GM12891 (cell line): ENCODE measurements at regions not wholly inside any gene's neighbourhood (a gene's known extent, or its start where the extent isn't known, plus 50 kb on each side); places are given as distances from the start of the nearest gene placed in this dataset.

Experiments used
- DNase-seq: peaks from one replicate; pipeline ENCODE4 v3.0.0; 2011; ENCODE audit warnings: low spot score; ENCODE audit not compliant: insufficient read length
- FAIRE-seq: peaks from 2 replicates; lab custom pipeline; 2011; peaks lifted over from hg19 to GRCh38; lab: Jason Lieb, UNC
- PAX5 ChIP-seq: IDR thresholded peaks from 2 replicates; pipeline ENCODE4 v1.6.1; 2011; ENCODE audit warnings: low read length, moderate library complexity, mild to moderate bottlenecking; ENCODE audit not compliant: insufficient read depth, severe bottlenecking
- POLR2A ChIP-seq: IDR thresholded peaks from 2 replicates; pipeline ENCODE4 v1.6.1; 2011; ENCODE audit warnings: low read depth, low read length, control low read depth
- POLR2AphosphoS5 ChIP-seq: IDR thresholded peaks from 2 replicates; pipeline ENCODE4 v1.6.1; 2011; ENCODE audit warnings: low read depth, low read length, control low read depth
- POU2F2 ChIP-seq: IDR thresholded peaks from 2 replicates; pipeline ENCODE4 v1.6.1; 2011; ENCODE audit warnings: low read depth, mild to moderate bottlenecking, control low read depth, low read length, moderate library complexity
- SPI1 ChIP-seq: IDR thresholded peaks from 2 replicates; pipeline ENCODE4 v1.6.1; 2011; ENCODE audit warnings: low read depth, low read length, control low read depth
- TAF1 ChIP-seq: IDR thresholded peaks from 2 replicates; pipeline ENCODE4 v1.6.1; 2011; ENCODE audit warnings: low read depth, low read length, control low read depth

DNA sequence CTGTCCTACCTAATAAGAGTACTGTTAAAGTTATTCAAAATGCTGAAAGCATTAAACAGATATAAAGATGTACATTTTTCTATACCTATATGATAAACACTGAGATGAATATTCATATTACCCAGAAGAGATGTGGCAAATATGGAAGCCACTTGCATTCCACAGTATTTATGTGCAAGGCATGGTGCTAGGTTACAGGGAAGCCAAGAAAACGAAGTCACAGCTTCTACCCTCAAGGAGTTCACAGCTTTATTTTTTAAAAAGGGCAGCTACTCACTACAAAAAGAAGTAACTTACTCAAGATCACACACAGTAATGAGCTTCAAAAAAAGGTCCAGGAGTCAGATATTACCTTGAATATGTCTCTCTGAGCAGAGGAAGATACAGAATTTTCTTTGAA is 484.6 kb downstream of the ZNF608 start:
- no peak for FAIRE-seq

DNA sequence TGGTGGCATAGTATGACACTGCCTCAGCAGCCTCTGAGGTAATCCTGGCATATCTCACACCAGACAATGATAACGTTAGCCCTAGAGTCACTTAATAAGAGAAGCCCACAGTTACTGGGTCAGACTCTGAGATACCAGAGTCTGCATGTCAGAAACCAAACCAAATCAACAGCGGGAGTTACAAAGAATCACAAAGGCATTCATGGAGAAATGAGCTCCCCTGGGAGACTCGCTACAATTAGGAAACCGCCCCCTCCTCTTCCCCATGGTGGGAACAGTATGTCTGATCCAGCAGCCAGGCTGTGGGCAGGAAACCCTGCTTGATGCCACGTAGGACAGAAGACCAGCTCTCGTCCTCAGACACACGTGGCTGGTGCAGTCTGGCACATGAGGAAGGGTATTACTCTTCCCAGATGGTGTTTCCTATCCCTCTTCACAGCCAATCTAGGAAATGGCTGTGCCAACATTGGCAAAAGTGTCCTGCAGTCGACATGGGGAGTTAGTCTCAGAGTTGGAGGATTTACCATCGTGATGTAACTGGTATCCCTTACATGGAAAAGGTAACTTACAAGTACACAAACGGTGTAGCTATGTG is 485.4 kb downstream of the ZNF608 start:
- FAIRE-seq = no peak
- TF ChIP-seq SPI1 (no peak), POLR2A (no peak), POLR2AphosphoS5 (no peak), POU2F2 (no peak), TAF1 (no peak), PAX5 (no peak)
- DNase-seq = no peak

More for the DNA sequence above, 484.6 kb downstream of the ZNF608 start:
- TF ChIP-seq SPI1 (no peak), TAF1 (no peak), POLR2A (no peak), POU2F2 (no peak), PAX5 (no peak), POLR2AphosphoS5 (no peak)
- no peak for DNase-seq

DNA sequence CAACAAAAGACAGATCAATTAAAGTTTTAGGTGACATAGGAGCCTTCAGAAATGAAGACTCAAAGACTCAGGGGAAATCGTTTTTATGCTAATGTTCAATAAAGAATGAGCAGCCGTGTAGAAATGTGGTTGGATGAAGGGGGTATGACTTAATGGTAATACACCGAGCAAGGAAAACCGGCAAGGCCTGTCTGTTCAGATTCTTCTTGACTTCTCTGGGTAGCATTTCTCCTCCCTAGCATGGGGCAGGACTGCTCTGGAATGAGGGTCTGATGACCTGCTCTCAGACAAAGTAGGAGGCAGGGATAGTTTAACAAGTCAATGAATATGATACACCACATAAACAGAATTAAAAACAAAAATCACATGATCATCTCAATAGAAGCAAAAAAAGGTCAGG is 487.4 kb downstream of the ZNF608 start:
- FAIRE-seq (no peak), DNase-seq (no peak)
- TF ChIP-seq POLR2AphosphoS5 = no peak
- TF ChIP-seq SPI1 = no peak
- TF ChIP-seq PAX5 = no peak
- no peak for TF ChIP-seq TAF1
- no peak for TF ChIP-seq POLR2A
- no peak for TF ChIP-seq POU2F2

DNA sequence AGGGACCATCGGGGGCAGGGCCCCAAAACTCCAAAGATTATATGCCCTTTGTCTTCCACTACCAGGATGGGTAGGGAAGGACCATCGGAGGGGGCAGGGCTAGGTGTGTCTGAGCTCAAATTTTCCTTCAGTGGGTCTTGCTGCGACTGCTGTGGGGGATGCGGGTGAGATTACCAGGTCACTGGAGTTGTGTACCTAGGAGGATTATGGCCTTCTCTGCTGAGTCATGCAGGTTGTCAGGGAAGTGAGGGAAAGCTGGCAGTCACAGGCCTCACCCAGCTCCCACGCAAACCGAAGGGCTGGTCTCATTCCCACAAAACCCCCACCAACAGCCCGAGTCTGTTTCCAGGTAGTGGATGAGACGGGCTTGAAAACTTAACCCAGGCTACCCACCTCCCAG is 489.4 kb downstream of the ZNF608 start:
- DNase-seq = no peak
- TF ChIP-seq POLR2AphosphoS5 = no peak
- TF ChIP-seq PAX5 = no peak
- no peak for FAIRE-seq

DNA sequence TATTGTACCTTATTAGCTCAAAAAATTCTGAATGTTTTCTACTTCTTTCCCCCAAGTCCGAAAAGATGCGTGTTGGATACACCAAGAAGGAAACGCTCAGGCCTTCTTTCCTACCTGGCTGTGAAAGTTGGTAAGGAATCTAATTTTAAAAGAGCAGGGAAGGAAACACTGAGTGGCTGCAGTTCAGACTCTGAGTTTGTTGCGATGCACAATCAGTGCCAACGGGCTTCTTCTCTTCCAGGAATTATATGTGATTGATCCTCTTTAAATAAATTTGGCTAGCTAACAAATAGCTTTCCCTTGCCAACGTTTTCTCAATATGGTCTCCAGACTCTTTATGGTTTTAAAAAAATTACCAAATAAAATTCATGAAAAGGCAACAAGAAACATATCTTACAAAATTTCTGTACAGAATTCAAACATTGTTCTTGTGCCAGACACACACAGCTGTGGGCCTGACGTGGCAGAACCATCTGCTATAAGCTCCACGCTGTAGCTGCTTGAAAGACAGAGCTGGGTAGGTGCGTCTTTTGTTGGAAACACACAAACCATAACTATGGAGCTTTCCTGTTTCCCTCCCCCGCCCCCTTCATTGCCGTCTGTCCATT is 493.1 kb downstream of the ZNF608 start:
- DNase-seq (no peak), FAIRE-seq (no peak)
- no peak for TF ChIP-seq TAF1
- no peak for TF ChIP-seq POLR2AphosphoS5
- no peak for TF ChIP-seq SPI1
- no peak for TF ChIP-seq POLR2A
- TF ChIP-seq PAX5 = no peak
- no peak for TF ChIP-seq POU2F2

DNA sequence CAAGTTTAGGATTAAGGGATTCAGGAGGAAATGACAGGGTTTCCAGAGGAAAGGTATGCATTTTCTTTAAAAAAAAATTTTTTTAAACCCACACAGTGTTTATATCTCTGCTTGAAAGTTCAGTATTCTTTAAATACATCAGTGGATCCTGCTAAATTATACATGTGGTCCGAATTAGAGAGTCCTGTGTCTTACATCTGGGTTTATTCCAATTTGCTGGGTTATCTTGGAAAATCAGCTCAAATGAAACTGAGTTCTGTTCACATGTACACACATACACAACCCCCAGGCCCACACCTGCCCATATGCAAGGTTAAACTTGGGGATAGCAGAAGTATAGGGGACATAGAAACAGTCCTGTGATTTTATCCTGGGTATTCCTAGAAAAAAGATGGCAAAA is 493.7 kb downstream of the ZNF608 start:
- TF ChIP-seq POLR2A (no peak), TAF1 (no peak), POLR2AphosphoS5 (no peak), SPI1 (no peak), POU2F2 (no peak), PAX5 (no peak)
- no peak for DNase-seq
- no peak for FAIRE-seq

DNA sequence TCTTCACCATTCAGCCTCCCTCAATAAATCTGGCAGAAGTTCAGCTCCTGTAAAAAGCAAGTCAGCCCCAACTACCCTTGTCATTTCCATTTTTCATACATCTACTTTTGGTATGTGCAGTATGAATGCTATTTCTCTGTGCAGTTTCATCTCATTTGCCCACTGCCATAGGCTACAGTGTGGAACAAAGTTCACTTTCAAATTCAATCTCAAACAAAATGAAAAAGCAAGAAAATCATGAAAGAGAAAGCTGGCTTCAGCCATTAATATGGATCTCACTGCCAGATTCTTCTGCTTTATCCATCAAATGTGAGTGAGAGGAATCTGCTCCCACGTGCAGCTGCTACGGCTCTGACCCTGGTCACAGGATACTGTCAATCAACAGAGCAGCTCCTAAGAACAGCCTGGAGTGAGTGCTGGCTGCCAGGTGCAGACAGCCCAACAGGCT is 494.2 kb downstream of the ZNF608 start:
- FAIRE-seq = no peak
- DNase-seq = no peak
- no peak for TF ChIP-seq POU2F2
- no peak for TF ChIP-seq SPI1
- no peak for TF ChIP-seq TAF1
- no peak for TF ChIP-seq POLR2AphosphoS5
- TF ChIP-seq POLR2A = no peak
- TF ChIP-seq PAX5 = no peak

DNA sequence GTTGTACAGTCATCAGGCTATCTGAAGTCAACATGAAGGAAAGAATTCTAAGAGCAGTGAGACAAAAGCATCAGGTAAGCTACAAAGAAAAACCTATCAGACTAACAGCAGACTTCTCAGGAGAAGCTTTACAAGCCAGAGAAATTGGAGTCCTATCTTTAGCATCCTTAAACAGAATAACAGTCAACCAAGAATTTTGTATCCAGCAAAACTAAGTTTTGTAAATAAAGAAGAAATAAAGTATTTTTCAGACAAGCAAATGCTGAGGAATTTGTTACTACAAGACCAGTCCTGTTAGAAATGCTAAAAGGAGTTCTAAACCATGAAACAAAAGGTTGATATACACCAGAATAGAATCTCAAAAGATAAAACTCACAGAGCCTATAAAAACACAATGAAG is 501.2 kb downstream of the ZNF608 start:
- FAIRE-seq = no peak
- TF ChIP-seq POLR2A (no peak), PAX5 (no peak), POU2F2 (no peak), POLR2AphosphoS5 (no peak), SPI1 (no peak), TAF1 (no peak)

DNA sequence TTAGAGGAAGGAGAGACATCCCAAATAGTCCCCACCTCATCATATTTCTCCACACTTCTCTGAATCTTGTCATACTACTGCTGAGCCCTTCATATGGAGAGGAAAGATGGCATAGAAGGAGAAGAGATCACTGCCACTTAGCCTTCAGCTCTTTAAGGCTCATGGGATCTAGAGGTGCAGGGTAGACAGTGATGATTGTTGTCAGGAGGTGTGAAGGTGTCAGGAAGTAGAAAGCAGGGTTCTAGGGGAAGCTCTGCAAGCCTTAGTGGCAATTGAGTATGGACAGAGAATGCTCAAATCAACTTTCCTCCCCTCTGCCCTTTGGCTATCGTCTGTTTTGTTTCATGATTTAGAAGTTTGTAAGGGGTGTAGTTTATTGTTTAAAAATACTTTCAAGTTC is 505.7 kb downstream of the ZNF608 start:
- no peak for TF ChIP-seq SPI1
- TF ChIP-seq POLR2AphosphoS5 = no peak
- DNase-seq (no peak), FAIRE-seq (no peak)

More for the DNA sequence above, 501.2 kb downstream of the ZNF608 start:
- no peak for DNase-seq

DNA sequence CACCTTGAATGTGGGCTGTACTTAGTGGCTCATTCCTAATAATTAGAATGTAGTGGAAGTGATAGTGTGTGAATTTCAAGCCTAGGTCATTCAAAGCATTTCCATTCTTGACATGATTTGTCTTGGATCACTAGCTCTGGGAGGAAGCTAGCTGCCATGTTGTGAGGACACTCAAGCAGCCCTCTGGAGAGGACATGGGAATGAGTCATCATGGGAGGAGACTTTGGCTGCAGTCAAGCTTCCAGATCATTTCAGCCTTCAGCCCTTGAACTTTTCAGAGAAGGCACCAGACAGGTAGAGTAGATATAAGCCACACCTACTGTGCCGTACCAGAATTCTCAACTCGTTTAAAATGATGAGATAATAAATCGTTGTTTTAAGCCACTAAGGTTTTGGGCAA is 506.9 kb downstream of the ZNF608 start:
- no peak for FAIRE-seq
- DNase-seq = no peak
- TF ChIP-seq POU2F2 = no peak
- no peak for TF ChIP-seq SPI1
- TF ChIP-seq TAF1 = no peak
- TF ChIP-seq PAX5 = no peak
